NOMO-1 treated with dmso at 0.1 percent for 144 hours (cell line): ENCODE measurements at regions not wholly inside any gene's neighbourhood (a gene's known extent, or its start where the extent isn't known, plus 50 kb on each side); places are given as distances from the start of the nearest gene placed in this dataset.

ENCODE experiments used
- DNase-seq: peaks from one replicate; lab custom pipeline; 2025; ENCODE audit not compliant: unreplicated experiment; lab: John Stamatoyannopoulos, UW

DNA sequence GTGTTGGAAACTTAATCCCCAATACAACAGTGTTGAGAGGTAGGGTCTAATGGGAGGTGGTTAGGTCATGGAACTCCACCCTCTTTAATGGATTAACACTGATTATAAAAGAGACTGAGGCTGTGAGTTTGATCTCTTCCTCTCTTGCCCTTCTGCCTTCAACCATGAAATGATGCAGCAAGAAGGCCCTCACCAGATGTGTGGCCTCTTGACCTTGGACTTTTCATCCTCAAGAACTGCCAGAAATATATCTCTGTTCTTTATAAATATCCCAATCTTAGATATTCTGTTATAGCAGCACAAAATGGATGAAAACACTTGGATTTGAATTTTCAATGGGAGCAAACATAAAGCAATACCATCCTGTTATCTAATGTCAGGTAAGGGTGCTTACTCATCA is 67.6 kb downstream of the NMUR2 start:
- no peak for DNase-seq

GRCh38 chr5:152335461-152335860 is 69.6 kb downstream of the NMUR2 start:
- peak; percentile 51 for DNase-seq

DNA sequence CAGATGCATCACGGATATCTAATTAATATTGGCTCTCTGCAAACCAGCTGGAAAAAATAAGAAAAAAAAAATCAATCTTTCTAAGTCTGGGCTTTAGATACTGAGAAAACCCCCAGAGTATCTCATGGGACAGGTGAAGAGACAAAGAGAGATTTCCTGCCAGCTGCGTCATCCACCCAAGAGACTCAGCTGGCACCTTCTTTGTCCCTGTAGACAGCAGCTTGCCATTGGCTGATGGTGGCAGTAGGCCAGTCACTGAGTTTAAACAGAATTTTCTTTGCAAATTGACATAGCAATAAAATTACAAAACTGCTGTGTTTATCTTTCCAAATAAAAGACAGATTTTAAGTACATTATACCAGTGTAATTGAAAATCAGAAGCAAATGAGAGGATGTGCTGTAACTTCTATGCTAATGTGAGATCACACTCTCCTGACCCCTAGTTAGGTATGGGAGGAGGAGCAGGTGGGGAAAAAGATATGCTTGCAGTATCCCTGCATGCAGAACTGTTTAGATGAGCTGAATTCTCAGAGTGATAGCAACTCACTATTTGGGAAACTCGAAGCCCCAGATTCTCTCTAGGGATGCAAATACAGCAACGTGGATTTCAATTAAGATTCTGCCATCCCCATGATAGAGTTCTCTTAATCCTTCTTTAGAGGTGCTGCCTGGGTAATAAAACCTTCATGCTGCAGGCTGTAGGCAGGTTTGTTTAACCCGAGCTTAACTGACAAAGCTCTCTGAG is 72.2 kb downstream of the NMUR2 start:
- no peak for DNase-seq

DNA sequence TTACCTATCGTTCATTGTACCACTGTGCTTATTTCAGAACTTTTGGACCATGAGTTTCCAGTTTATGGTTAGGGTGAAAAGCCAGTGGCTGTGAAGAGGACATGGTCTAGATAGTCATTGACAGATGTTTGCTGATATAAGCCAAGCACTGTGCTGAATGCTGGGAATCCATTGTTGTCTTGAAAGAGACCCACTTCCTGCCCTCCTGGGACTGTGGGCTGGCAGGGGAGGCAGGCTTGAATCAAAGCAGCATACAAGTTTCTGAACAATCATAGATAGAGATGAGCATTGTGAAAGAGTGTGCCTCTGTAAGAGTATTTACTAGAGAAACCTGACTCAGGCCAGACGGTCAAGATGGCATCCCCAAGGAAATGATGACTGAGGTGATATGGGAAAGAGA is 73.4 kb downstream of the NMUR2 start:
- no peak for DNase-seq

GRCh38 chr5:152331006-152331405 is 74.1 kb downstream of the NMUR2 start:
- DNase-seq, result no peak

DNA sequence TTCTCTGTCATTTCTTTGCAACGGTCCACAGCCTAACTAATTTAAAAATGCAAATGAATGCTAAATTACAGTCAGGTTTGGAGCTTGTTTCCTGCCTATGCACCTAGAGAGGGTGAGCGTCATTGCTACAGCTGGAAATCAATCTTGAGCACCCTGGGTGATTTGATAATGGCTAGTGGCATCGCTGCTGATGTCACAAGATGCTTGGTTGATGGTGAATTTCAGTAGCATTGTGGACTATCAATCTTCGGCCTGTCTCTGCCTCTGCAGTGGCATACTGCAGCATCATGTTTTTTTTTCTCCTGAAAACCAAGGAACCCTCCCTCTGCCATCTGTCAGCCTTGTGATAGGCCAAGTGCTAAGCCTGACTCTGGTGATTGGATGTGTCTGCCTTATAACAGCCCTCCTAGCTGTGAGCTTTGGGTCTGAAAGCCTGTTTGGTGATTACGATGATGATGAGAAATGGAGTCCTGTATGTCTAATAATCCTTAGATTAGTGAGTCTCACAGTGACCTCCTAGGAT is 75.3 kb downstream of the NMUR2 start:
- DNase-seq, result no peak

- no peak for DNase-seq
These were observed 75.9 kb downstream of the NMUR2 start for GRCh38 chr5:152329207-152329606.

- DNase-seq, result no peak
These were observed 89.1 kb downstream of the NMUR2 start for GRCh38 chr5:152315942-152316341.

GRCh38 chr5:152314196-152314829 is 90.8 kb downstream of the NMUR2 start:
- DNase-seq, result no peak

DNA sequence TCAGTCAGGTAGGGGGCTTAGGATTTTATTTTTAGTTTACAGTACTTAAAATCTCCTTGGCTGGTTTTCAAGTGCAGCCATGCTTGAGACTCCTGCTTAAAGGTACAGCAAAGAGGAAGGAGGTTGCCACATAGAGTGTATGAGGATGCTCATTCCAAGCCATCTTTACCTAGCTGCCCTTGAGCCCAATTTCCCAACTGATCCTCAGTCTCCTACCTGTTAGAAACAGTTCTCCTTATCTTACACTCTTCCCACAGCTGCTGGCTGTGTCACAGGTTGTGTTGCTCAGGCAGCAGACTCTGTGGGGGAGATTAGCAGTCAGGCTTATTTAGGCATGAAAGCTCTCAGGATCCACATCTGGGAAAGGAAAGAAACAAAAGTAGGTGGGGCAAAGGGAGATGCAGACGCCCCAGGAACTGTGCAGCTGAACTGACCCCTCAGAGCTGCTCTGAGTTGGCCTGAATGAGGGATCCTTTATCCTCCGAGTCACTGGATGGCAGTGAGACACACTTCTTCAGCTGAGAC is 95.1 kb downstream of the NMUR2 start:
- no peak for DNase-seq

GRCh38 chr5:152306386-152306785 is 98.7 kb downstream of the NMUR2 start:
- DNase-seq, result no peak

DNA sequence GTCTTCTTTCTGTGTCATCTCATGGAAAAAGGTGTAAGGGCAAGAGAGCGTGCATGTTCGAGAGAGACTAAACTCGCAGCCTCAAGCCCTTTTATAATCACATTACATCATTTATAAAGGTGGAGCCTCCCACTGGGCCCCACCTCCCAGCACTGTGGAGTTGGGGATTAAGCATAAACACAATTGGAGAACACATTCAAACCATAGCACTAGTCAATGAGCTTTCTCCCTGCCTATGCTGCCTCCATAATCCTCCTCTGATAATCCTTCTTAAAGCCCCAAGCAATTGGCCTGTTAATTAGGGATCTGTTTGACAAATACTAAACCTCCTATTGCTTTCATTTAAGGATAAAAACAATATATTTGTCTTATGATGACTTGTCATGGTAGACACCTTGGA is 99.6 kb downstream of the NMUR2 start:
- DNase-seq, result no peak

DNA sequence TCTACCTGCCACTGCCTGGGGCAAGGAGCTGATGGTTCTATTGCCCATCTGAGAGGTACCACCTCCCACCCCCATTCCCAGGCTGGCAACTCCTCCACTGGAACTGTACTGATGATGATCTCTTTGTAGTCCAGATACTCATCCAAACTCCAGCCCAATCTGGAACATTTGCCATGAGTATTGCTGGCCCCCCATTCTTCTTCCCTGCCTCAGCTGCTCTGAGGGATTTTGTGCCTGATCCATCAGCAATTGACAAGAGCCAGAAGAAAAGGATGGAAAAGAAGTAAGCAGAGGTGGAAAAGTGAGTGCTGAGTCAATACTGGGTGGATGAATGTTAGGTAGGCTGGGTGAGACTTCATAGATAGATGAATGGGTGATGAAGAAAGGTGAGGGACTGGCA is 101.2 kb downstream of the NMUR2 start:
- no peak for DNase-seq

GRCh38 chr5:152297866-152298265 is 107.2 kb downstream of the NMUR2 start:
- no peak for DNase-seq

GRCh38 chr5:152293189-152293588 is 111.9 kb downstream of the NMUR2 start:
- DNase-seq, result no peak

DNA sequence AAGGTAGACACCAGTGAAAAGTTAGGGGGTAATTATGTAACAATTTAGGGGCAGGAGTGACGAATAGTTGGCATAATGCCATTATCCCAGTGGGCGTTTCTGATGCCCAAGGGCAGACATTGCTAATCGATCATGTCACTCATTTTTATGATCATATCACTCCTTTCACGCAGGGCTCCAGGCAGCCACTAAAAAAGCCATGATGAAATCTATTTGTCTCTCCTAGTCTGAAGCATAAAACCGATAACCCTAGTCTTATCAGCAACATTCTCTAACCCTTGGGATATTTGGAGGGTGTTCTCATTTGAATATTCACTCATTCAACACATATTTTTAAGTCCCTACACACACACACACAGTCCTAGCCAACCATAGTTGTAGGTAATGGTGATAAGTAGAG is 114.9 kb downstream of the NMUR2 start:
- no peak for DNase-seq

DNA sequence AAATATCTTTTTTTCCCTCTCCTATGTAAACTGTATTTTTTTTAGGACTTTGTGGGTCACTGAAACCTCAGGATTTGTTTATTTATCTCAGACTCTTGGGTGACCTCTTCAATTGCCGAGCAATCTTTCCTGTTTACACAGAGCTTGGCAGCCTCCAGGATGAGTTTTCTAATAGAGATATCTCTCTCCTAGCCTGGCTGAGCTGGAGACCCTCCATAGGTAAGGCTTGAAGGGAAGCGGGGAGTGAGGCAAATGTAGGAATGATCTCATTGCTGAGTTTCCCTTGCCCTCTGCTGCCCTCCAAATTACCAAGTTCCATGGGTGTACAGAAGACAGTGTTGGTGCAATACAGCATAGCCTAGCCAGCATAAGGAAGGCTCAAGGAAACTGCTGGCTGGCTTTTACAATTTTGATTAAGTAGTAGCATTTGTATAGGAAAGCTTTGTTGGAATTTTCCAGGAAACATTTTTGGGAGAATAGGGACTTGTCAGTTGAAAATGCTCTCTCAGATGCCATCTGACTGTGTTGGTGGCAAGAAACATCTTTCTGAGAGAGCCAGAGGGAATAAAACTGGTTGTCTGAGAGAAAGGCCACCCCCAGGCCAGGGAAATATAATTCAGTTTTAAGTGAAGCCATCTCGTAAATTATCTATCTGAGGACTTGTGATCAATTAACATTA is 116.0 kb downstream of the NMUR2 start:
- no peak for DNase-seq

DNA sequence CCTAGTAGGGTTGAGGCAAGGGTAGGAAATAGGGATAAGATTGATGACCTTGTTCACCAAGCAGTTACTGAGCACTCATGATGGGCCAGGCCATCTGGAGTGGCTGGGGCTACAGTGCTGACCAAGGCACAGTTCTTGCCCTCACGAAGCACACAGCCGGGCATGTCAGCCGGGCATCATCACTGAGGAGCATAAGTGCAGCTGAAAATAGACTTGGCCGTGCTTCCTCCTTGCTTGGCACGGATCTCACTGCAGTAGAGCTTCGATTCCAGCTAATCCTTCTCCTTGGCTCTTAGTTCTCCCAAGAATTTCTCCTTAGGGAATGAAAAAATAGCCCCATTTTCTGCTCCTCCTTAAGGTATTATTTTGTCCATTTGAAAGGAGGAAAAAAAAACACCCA is 116.6 kb downstream of the NMUR2 start:
- no peak for DNase-seq

DNA sequence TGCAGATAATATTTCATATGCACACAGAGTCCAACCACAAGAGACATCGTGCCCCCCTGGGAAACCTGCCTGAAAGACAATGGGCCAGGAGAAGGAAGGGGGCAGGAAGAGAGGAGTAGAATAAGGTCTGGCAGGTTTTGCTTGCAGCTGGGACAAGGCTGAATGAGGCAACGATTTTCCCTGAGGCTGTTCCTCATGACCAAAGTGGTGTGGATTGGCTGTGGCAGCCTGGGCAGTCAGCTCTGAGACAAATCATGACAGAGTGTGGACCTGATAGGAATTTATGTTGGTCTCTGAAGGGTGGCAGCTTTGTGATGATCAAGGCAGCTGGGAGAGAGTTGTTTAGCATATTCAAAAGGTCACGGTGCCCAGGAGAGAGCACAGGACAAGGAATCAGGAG is 119.3 kb downstream of the NMUR2 start:
- DNase-seq, result no peak

- DNase-seq, result no peak
These were observed 122.7 kb downstream of the NMUR2 start for GRCh38 chr5:152282331-152282730.

DNA sequence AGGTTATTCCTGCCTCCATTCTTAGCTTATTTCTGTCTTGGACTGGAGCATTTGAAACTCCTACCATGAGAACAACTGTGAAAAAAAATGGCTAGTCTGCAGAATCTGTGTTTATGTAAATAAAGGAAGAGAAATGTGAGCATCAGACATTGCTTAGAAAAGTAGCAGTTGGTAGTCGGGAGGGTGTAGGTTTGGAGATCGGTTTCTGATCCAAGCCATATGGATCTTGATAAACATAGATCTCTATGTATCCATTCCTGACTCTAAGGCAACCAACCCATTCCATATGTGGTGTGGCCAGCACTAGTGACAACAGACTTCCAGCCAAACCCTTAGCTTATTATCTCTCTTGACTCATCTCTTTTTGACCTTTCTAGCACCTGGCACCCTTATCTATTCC is 127.1 kb downstream of the NMUR2 start:
- no peak for DNase-seq

GRCh38 chr5:152274224-152274623 is 130.9 kb downstream of the NMUR2 start:
- no peak for DNase-seq
